ENCODE measurements at regions not wholly inside any gene's neighbourhood (a gene's known extent, or its start where the extent isn't known, plus 50 kb on each side); places are given as distances from the start of the nearest gene placed in this dataset.

DNA sequence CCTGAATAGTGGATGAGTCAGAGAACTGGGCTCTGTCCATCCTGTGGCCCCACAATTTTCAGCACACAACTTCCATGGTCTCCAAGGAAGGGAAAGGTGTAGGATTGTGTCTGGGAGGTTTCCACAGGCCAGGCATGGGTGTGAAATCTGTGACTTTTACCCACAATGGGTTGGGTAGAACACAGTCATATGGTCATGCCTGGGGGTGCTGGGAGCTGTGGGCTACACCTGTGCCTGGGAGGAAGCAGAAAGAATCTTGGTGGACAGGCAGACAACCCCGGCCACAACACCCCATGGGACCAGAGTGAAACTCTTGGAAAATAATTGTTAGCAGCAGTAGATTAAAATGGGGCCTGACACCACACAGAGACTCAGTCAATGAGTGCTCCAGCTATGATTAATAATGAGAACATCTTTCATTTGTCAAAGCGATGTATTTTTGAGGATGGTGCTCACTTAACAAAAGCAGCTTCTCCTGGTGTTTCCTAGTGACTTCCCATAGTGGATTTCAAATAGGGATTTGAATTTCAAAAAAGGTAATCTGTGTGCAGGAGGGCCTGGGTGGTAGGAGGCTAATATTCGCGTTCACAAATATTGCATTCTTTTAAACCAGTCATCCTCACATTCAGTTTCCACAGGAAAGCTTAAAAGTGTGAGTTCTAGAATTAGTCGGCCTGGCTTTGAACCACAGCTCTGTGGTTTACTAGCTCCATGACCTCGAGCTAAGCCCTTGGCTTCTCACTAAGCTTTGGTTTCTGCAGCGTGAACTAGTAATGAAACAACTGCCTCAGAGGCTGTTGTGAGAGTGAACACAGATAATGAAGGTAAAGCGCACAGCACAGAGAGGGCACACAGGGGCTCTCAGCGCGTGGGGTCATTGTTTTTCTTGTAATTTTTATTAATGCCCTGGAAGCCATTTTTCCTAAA lies 89.3 kb upstream of the UQCRFS1 start:
- TF ChIP-seq, protein P1, sequence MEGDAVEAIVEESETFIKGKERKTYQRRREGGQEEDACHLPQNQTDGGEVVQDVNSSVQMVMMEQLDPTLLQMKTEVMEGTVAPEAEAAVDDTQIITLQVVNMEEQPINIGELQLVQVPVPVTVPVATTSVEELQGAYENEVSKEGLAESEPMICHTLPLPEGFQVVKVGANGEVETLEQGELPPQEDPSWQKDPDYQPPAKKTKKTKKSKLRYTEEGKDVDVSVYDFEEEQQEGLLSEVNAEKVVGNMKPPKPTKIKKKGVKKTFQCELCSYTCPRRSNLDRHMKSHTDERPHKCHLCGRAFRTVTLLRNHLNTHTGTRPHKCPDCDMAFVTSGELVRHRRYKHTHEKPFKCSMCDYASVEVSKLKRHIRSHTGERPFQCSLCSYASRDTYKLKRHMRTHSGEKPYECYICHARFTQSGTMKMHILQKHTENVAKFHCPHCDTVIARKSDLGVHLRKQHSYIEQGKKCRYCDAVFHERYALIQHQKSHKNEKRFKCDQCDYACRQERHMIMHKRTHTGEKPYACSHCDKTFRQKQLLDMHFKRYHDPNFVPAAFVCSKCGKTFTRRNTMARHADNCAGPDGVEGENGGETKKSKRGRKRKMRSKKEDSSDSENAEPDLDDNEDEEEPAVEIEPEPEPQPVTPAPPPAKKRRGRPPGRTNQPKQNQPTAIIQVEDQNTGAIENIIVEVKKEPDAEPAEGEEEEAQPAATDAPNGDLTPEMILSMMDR (IDR thresholded peaks at IDR 0.05; ENCODE audit: insufficient read depth, low read length) = no peak
- TF ChIP-seq, protein P2, sequence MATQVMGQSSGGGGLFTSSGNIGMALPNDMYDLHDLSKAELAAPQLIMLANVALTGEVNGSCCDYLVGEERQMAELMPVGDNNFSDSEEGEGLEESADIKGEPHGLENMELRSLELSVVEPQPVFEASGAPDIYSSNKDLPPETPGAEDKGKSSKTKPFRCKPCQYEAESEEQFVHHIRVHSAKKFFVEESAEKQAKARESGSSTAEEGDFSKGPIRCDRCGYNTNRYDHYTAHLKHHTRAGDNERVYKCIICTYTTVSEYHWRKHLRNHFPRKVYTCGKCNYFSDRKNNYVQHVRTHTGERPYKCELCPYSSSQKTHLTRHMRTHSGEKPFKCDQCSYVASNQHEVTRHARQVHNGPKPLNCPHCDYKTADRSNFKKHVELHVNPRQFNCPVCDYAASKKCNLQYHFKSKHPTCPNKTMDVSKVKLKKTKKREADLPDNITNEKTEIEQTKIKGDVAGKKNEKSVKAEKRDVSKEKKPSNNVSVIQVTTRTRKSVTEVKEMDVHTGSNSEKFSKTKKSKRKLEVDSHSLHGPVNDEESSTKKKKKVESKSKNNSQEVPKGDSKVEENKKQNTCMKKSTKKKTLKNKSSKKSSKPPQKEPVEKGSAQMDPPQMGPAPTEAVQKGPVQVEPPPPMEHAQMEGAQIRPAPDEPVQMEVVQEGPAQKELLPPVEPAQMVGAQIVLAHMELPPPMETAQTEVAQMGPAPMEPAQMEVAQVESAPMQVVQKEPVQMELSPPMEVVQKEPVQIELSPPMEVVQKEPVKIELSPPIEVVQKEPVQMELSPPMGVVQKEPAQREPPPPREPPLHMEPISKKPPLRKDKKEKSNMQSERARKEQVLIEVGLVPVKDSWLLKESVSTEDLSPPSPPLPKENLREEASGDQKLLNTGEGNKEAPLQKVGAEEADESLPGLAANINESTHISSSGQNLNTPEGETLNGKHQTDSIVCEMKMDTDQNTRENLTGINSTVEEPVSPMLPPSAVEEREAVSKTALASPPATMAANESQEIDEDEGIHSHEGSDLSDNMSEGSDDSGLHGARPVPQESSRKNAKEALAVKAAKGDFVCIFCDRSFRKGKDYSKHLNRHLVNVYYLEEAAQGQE (IDR thresholded peaks at IDR 0.05; ENCODE audit: insufficient replicate concordance, low read depth) = no peak
- TF ChIP-seq GABPA (IDR thresholded peaks at IDR 0.05; ENCODE audit: low read depth) (no peak), POLR2AphosphoS5 (IDR thresholded peaks at IDR 0.05; ENCODE audit: low read depth) (no peak)

Data from HL-60 (cell line).